ENCODE measurements at regions not wholly inside any gene's neighbourhood (a gene's known extent, or its start where the extent isn't known, plus 50 kb on each side); places are given as distances from the start of the nearest gene placed in this dataset.

GRCh38 chr3:34725774-34726173 lies 913.6 kb upstream of the ARPP21 start:
- no peak for DNase-seq (ENCODE audit: low read depth)
- H3K27me3 ChIP-seq (ENCODE audit: control insufficient read depth, insufficient read depth, low read length) = no peaks in the 10 kb centered on the region
- H3K4me3 ChIP-seq (ENCODE audit: low read depth, low read length) = no peak overlapping the region
- no peak for TF ChIP-seq CTCF (IDR thresholded peaks at IDR 0.05; ENCODE audit: insufficient read depth, low read length, poor library complexity, severe bottlenecking)
- no peaks in the 10 kb centered on the region for H3K36me3 ChIP-seq (ENCODE audit: control insufficient read depth, insufficient read depth, low read length)

- DNase-seq (ENCODE audit: low read depth) = no peak
Measured at GRCh38 chr3:34727700-34728099, 911.6 kb upstream of the ARPP21 start.

GRCh38 chr3:34742151-34742550 lies 897.2 kb upstream of the ARPP21 start:
- no peak for DNase-seq (ENCODE audit: low read depth)
- H3K4me3 ChIP-seq (ENCODE audit: low read depth, low read length) = no peak overlapping the region
- no peak for TF ChIP-seq CTCF (IDR thresholded peaks at IDR 0.05; ENCODE audit: insufficient read depth, low read length, poor library complexity, severe bottlenecking)

More at GRCh38 chr3:34727700-34728099, 911.6 kb upstream of the ARPP21 start:
- Histone ChIP-seq H3K27me3 (ENCODE audit: control insufficient read depth, insufficient read depth, low read length) (no peaks in the 10 kb centered on the region), H3K36me3 (ENCODE audit: control insufficient read depth, insufficient read depth, low read length) (no peaks in the 10 kb centered on the region), H3K4me3 (ENCODE audit: low read depth, low read length) (no peak overlapping the region)
- no peak for TF ChIP-seq CTCF (IDR thresholded peaks at IDR 0.05; ENCODE audit: insufficient read depth, low read length, poor library complexity, severe bottlenecking)

GRCh38 chr3:34758630-34759261 lies 880.6 kb upstream of the ARPP21 start:
- DNase-seq (ENCODE audit: low read depth) = no peak
- H3K27me3 ChIP-seq (ENCODE audit: control insufficient read depth, insufficient read depth, low read length) = no peaks in the 10 kb centered on the region
- H3K36me3 ChIP-seq (ENCODE audit: control insufficient read depth, insufficient read depth, low read length) = no peaks in the 10 kb centered on the region
- TF ChIP-seq CTCF (IDR thresholded peaks at IDR 0.05; ENCODE audit: insufficient read depth, low read length, poor library complexity, severe bottlenecking) = no peak
- no peak overlapping the region for H3K4me3 ChIP-seq (ENCODE audit: low read depth, low read length)

More at GRCh38 chr3:34742151-34742550, 897.2 kb upstream of the ARPP21 start:
- Histone ChIP-seq H3K27me3 (ENCODE audit: control insufficient read depth, insufficient read depth, low read length) (no peaks in the 10 kb centered on the region), H3K36me3 (ENCODE audit: control insufficient read depth, insufficient read depth, low read length) (no peaks in the 10 kb centered on the region)

- H3K36me3 ChIP-seq (ENCODE audit: control insufficient read depth, insufficient read depth, low read length) = no peaks in the 10 kb centered on the region
- DNase-seq (ENCODE audit: low read depth) = no peak
Measured at GRCh38 chr3:34777386-34777785, 861.9 kb upstream of the ARPP21 start.

More at GRCh38 chr3:34777386-34777785, 861.9 kb upstream of the ARPP21 start:
- no peaks in the 10 kb centered on the region for H3K27me3 ChIP-seq (ENCODE audit: control insufficient read depth, insufficient read depth, low read length)
- H3K4me3 ChIP-seq (ENCODE audit: low read depth, low read length) = no peak overlapping the region
- TF ChIP-seq CTCF (IDR thresholded peaks at IDR 0.05; ENCODE audit: insufficient read depth, low read length, poor library complexity, severe bottlenecking) = no peak
